Type B pancreatic cell (in vitro differentiated cells): ENCODE measurements at regions not wholly inside any gene's neighbourhood (a gene's known extent, or its start where the extent isn't known, plus 50 kb on each side); places are given as distances from the start of the nearest gene placed in this dataset.

Experiments used
- DNase-seq: peaks from one replicate; pipeline ENCODE4 v3.0.0; 2021; ENCODE audit warnings: mixed read lengths; ENCODE audit not compliant: unreplicated experiment; ENCODE audit errors: extremely low spot score
- H3K27ac Mint-ChIP-seq: 2 replicates; pipeline ENCODE4 v1.8.0; 2021; ENCODE audit warnings: mild to moderate bottlenecking, mixed read lengths
- H3K27me3 Mint-ChIP-seq: 2 replicates; pipeline ENCODE4 v1.8.0; 2021; ENCODE audit warnings: mixed read lengths
- H3K36me3 Mint-ChIP-seq: 2 replicates; pipeline ENCODE4 v1.8.0; 2021; ENCODE audit warnings: mixed read lengths
- H3K4me1 Mint-ChIP-seq: one replicate; pipeline ENCODE4 v1.8.0; 2021; ENCODE audit warnings: mixed read lengths; ENCODE audit not compliant: unreplicated experiment
- H3K4me3 Mint-ChIP-seq: 2 replicates; pipeline ENCODE4 v1.8.0; 2021; ENCODE audit warnings: mild to moderate bottlenecking, mixed read lengths
- H3K9me3 Mint-ChIP-seq: 2 replicates; pipeline ENCODE4 v1.8.0; 2021; ENCODE audit warnings: mixed read lengths
- CTCF ChIP-seq: fragments of 200-600 bp; sonication (generic); conservative IDR thresholded peaks from 2 replicates; pipeline ENCODE4 v1.5.0; 2021; ENCODE audit warnings: antibody characterized with exemption, mild to moderate bottlenecking

GRCh38 chr1:172874950-172875349 lies 175.8 kb downstream of the TNFSF18 start:
- Mint-ChIP-seq H3K27me3 (no peaks in the 10 kb centered on the region), H3K9me3 (peaks cover 4% of the 10 kb centered on the region), H3K27ac (no peak overlapping the region), H3K4me1 (no peaks in the 10 kb centered on the region), H3K36me3 (peaks cover 4% of the 10 kb centered on the region), H3K4me3 (no peak overlapping the region)
- no peak for TF ChIP-seq CTCF
- no peak for DNase-seq

- no peaks in the 10 kb centered on the region for H3K27me3 Mint-ChIP-seq
- peaks cover 4% of the 10 kb centered on the region for H3K9me3 Mint-ChIP-seq
- H3K4me1 Mint-ChIP-seq: no peaks in the 10 kb centered on the region
- TF ChIP-seq CTCF: no peak
- no peak overlapping the region for H3K27ac Mint-ChIP-seq
- H3K4me3 Mint-ChIP-seq: no peak overlapping the region
- H3K36me3 Mint-ChIP-seq: peaks cover 4% of the 10 kb centered on the region
- no peak for DNase-seq
Measured at GRCh38 chr1:172875892-172876291, 174.8 kb downstream of the TNFSF18 start.

GRCh38 chr1:172882385-172882784 lies 168.4 kb downstream of the TNFSF18 start:
- Mint-ChIP-seq H3K4me1 (no peaks in the 10 kb centered on the region), H3K9me3 (peaks cover 4% of the 10 kb centered on the region), H3K4me3 (no peak overlapping the region), H3K27ac (no peak overlapping the region), H3K36me3 (peaks cover 4% of the 10 kb centered on the region), H3K27me3 (no peaks in the 10 kb centered on the region)
- no peak for DNase-seq
- no peak for TF ChIP-seq CTCF

GRCh38 chr1:172882791-172883386 lies 167.9 kb downstream of the TNFSF18 start:
- Mint-ChIP-seq H3K9me3 (peaks cover 4% of the 10 kb centered on the region), H3K4me1 (no peaks in the 10 kb centered on the region), H3K4me3 (no peak overlapping the region), H3K27ac (no peak overlapping the region), H3K36me3 (peaks cover 4% of the 10 kb centered on the region), H3K27me3 (no peaks in the 10 kb centered on the region)
- DNase-seq: no peak
- TF ChIP-seq CTCF: no peak

- peaks cover 4% of the 10 kb centered on the region for H3K9me3 Mint-ChIP-seq
- no peak for DNase-seq
- H3K4me1 Mint-ChIP-seq: no peaks in the 10 kb centered on the region
- no peak for TF ChIP-seq CTCF
- H3K27ac Mint-ChIP-seq: no peak overlapping the region
- H3K36me3 Mint-ChIP-seq: peaks cover 4% of the 10 kb centered on the region
- no peaks in the 10 kb centered on the region for H3K27me3 Mint-ChIP-seq
- H3K4me3 Mint-ChIP-seq: no peak overlapping the region
Measured at GRCh38 chr1:172883387-172883791, 167.4 kb downstream of the TNFSF18 start.

- TF ChIP-seq CTCF: no peak
- H3K4me1 Mint-ChIP-seq: no peaks in the 10 kb centered on the region
- no peaks in the 10 kb centered on the region for H3K27me3 Mint-ChIP-seq
- H3K27ac Mint-ChIP-seq: no peak overlapping the region
- no peak for DNase-seq
- H3K36me3 Mint-ChIP-seq: peaks cover 4% of the 10 kb centered on the region
- H3K4me3 Mint-ChIP-seq: no peak overlapping the region
- peaks cover 4% of the 10 kb centered on the region for H3K9me3 Mint-ChIP-seq
Measured at GRCh38 chr1:172883844-172884243, 166.9 kb downstream of the TNFSF18 start.
